Right lobe of liver (tissue), 4 donors: ENCODE measurements at regions not wholly inside any gene's neighbourhood (a gene's known extent, or its start where the extent isn't known, plus 50 kb on each side); places are given as distances from the start of the nearest gene placed in this dataset.

Source experiments
- POLR2A ChIP-seq: fragments of 450-650 bp; IDR thresholded peaks from one replicate; pipeline ENCODE4 v1.6.1; 2017; ENCODE audit warnings: antibody characterized with exemption, mild to moderate bottlenecking
- TF ChIP-seq, protein P1 (sequence below), 4 donors: fragments of 200-600 bp in 3 of 4; fragments of 450-650 bp in 1 of 4; IDR thresholded peaks; one replicate each; pipeline versions ENCODE4 v1.5.1 to v1.8.0; 2016 to 2022; ENCODE audit warnings: antibody characterized with exemption in 4 of 4, mild to moderate bottlenecking in 2 of 4
- donor health status: DM: no; HTN: no; CAD: no.
- donor health status: DM: no; HTN: no; CAD: no.
- donor health status: DM: no; HTN: yes; CAD: no.

DNA sequence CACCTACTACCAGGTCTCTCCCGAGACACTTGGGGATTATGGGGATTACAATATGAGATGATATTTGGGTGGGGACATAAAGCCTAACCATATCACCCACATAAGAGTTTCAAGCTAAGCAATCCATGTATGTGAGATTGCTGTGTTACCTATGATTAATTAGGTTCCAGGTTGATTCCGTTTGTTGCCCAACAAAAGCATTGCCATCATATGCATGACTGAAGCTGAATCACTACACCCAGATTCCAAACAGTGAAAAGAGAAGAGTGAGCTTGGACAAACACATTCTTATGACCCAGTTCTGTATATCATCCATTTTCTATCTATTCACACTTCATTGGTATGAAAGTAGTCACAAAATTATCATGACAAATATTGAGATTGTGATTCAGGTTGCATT, 952.5 kb upstream of the MAN1A1 start:
- TF ChIP-seq POLR2A = no peak
- TF ChIP-seq, protein P1, sequence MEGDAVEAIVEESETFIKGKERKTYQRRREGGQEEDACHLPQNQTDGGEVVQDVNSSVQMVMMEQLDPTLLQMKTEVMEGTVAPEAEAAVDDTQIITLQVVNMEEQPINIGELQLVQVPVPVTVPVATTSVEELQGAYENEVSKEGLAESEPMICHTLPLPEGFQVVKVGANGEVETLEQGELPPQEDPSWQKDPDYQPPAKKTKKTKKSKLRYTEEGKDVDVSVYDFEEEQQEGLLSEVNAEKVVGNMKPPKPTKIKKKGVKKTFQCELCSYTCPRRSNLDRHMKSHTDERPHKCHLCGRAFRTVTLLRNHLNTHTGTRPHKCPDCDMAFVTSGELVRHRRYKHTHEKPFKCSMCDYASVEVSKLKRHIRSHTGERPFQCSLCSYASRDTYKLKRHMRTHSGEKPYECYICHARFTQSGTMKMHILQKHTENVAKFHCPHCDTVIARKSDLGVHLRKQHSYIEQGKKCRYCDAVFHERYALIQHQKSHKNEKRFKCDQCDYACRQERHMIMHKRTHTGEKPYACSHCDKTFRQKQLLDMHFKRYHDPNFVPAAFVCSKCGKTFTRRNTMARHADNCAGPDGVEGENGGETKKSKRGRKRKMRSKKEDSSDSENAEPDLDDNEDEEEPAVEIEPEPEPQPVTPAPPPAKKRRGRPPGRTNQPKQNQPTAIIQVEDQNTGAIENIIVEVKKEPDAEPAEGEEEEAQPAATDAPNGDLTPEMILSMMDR (IDR thresholded peaks at IDR 0.05) = no peak
